ENCODE measurements at regions not wholly inside any gene's neighbourhood (a gene's known extent, or its start where the extent isn't known, plus 50 kb on each side); places are given as distances from the start of the nearest gene placed in this dataset.

DNA sequence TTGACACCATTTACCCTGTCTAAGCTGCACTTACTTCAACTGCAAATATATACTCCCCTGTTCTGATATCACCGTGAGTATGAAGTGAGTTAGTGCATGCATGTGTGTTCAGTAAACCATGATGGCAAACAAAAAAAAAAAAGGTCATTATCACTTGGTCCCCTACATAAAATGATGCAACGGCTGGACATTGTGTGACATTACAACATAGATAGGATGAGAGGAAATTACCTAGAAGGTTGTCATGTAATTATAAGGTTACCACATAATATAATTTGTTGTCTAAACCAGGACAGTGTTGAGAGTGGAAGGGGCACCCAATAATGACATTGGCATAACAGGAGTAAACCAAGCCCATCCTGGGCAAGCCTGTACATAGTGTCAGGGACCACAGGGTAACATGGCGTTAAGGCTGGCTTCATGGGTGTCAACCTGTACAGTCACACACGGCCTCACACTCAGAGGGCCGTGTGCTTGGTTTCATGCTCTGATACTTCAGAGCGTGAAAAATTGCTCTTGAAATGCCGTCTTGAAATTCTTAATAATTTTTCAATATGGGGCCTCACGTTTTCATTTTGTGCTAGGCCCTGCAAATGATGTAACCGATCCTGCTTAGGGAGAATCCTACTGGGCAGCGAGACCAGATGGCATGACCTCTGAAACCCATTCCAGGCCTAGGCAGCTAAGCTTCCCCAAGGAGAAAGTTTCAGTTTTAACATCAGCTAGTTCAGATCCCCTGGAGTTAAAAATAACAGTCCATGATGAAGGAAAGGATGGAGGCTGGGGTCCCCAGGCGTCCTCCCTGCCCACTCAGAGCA, 106.1 kb downstream of the AXIN2 start:
- H3K27ac Mint-ChIP-seq (ENCODE audit: unreplicated experiment), result no peak overlapping the region
- Histone ChIP-seq H3K27me3 (ENCODE audit: insufficient read depth, low read length) (peaks cover 6% of the 10 kb centered on the region), H3K4me1 (ENCODE audit: insufficient read depth, low read length) (no peaks in the 10 kb centered on the region), H3K4me2 (ENCODE audit: low read length) (no peak overlapping the region), H3K4me3 (ENCODE audit: insufficient read depth, low read depth, low read length) (no peak overlapping the region), H3K9me3 (ENCODE audit: insufficient read depth, low read depth, low read length) (no peaks in the 10 kb centered on the region), H2AFZ (ENCODE audit: low read depth, low read length) (no peak overlapping the region), H3K9ac (ENCODE audit: low read length) (no peak overlapping the region), H4K20me1 (ENCODE audit: insufficient read depth, low read length) (no peaks in the 10 kb centered on the region), H3K27ac (ENCODE audit: low read depth, low read length) (no peak overlapping the region), H3K36me3 (ENCODE audit: insufficient read depth, low read length) (no peaks in the 10 kb centered on the region), H3K79me2 (ENCODE audit: insufficient read depth, low read length) (no peaks in the 10 kb centered on the region)
- TF ChIP-seq EZH2 (IDR thresholded peaks at IDR 0.05; ENCODE audit: insufficient read depth, low read length), result no peak
- TF ChIP-seq, protein P1, sequence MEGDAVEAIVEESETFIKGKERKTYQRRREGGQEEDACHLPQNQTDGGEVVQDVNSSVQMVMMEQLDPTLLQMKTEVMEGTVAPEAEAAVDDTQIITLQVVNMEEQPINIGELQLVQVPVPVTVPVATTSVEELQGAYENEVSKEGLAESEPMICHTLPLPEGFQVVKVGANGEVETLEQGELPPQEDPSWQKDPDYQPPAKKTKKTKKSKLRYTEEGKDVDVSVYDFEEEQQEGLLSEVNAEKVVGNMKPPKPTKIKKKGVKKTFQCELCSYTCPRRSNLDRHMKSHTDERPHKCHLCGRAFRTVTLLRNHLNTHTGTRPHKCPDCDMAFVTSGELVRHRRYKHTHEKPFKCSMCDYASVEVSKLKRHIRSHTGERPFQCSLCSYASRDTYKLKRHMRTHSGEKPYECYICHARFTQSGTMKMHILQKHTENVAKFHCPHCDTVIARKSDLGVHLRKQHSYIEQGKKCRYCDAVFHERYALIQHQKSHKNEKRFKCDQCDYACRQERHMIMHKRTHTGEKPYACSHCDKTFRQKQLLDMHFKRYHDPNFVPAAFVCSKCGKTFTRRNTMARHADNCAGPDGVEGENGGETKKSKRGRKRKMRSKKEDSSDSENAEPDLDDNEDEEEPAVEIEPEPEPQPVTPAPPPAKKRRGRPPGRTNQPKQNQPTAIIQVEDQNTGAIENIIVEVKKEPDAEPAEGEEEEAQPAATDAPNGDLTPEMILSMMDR (IDR thresholded peaks at IDR 0.05; ENCODE audit: insufficient read depth, low read depth, low read length), result no peak
- DNase-seq (ENCODE audit: low read depth) (no peak), FAIRE-seq (no peak)
- peaks cover 2% of the 10 kb centered on the region for H3K36me3 Mint-ChIP-seq (ENCODE audit: low read depth, unreplicated experiment)
- H3K27me3 Mint-ChIP-seq (ENCODE audit: low read depth, unreplicated experiment), result peaks cover 22% of the 10 kb centered on the region
- H3K4me1 Mint-ChIP-seq (ENCODE audit: low read depth, unreplicated experiment), result peaks cover 12% of the 10 kb centered on the region
- peaks cover 6% of the 10 kb centered on the region for H3K9me3 Mint-ChIP-seq (ENCODE audit: unreplicated experiment)
- H3K4me3 Mint-ChIP-seq (ENCODE audit: unreplicated experiment), result no peak overlapping the region

DNA sequence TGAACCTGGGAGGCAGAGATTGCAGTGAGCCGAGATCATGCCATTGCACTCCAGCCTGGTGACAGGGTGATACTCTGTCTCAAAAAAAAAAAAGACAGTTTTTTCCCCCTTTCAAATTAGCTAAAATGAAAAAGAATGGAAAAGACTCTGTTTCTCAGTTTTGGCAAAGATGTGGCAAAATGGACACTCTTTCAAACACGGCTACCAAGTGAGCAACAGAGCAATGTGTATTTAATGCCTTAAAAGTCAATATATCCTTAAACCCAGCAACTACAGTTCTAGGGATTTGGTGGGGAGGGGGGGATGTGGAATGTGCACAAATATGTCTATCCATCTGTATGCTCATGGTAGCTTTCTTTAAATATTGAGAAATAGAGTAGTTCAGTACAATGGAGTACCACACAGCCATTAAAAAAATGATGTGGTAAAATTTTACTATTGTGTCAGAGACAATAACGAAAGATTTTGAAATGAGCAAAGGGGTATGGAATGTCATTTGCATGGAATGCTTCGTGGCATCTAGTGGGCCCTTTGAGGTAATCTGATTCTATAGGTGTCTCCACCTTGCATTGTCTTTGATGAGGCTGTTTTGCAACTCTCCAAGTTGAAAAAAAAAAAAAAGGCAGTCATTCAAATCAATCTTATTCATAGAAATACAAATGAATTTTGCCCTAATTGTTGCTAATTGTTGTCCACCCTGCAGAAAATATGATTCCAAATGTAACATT, 108.1 kb downstream of the AXIN2 start:
- TF ChIP-seq, protein P1 (IDR thresholded peaks at IDR 0.05; ENCODE audit: insufficient read depth, low read depth, low read length), result no peak
- no peak for TF ChIP-seq EZH2 (IDR thresholded peaks at IDR 0.05; ENCODE audit: insufficient read depth, low read length)
- Histone ChIP-seq H3K4me2 (ENCODE audit: low read length) (no peak overlapping the region), H3K36me3 (ENCODE audit: insufficient read depth, low read length) (no peaks in the 10 kb centered on the region), H2AFZ (ENCODE audit: low read depth, low read length) (no peak overlapping the region), H3K9me3 (ENCODE audit: insufficient read depth, low read depth, low read length) (no peaks in the 10 kb centered on the region), H3K4me1 (ENCODE audit: insufficient read depth, low read length) (no peaks in the 10 kb centered on the region), H4K20me1 (ENCODE audit: insufficient read depth, low read length) (no peaks in the 10 kb centered on the region), H3K4me3 (ENCODE audit: insufficient read depth, low read depth, low read length) (no peak overlapping the region), H3K79me2 (ENCODE audit: insufficient read depth, low read length) (no peaks in the 10 kb centered on the region), H3K27me3 (ENCODE audit: insufficient read depth, low read length) (peaks cover under 1% of the 10 kb centered on the region), H3K9ac (ENCODE audit: low read length) (no peak overlapping the region), H3K27ac (ENCODE audit: low read depth, low read length) (no peak overlapping the region)
- no peak for DNase-seq (ENCODE audit: low read depth)
- H3K27me3 Mint-ChIP-seq (ENCODE audit: low read depth, unreplicated experiment), result peaks cover 21% of the 10 kb centered on the region
- H3K9me3 Mint-ChIP-seq (ENCODE audit: unreplicated experiment), result peaks cover 11% of the 10 kb centered on the region
- peaks cover 9% of the 10 kb centered on the region for H3K4me1 Mint-ChIP-seq (ENCODE audit: low read depth, unreplicated experiment)
- no peak for FAIRE-seq
- no peak overlapping the region for H3K4me3 Mint-ChIP-seq (ENCODE audit: unreplicated experiment)
- H3K36me3 Mint-ChIP-seq (ENCODE audit: low read depth, unreplicated experiment), result peaks cover 2% of the 10 kb centered on the region
- H3K27ac Mint-ChIP-seq (ENCODE audit: unreplicated experiment), result no peak overlapping the region

Measured in astrocyte (in vitro differentiated cells and primary cell).